HS-27A (cell line): ENCODE measurements at regions not wholly inside any gene's neighbourhood (a gene's known extent, or its start where the extent isn't known, plus 50 kb on each side); places are given as distances from the start of the nearest gene placed in this dataset.
"Not testable (repeated sequence)": the region's sequence is repeated elsewhere in the genome, so short reads cannot be mapped to it uniquely, and the experiment has no call there.

Experiments used
- DNase-seq: peaks from one replicate; pipeline ENCODE4 v3.0.0-alpha.2; 2012; ENCODE audit warnings: low read depth, missing footprints

GRCh38 chr11:81888391-81888790, 845.3 kb downstream of the FAM181B start:
- no peak for DNase-seq

- DNase-seq: no peak
Measured at GRCh38 chr11:81887671-81888070, 846.0 kb downstream of the FAM181B start.

GRCh38 chr11:81886406-81887075, 847.1 kb downstream of the FAM181B start:
- no peak for DNase-seq

GRCh38 chr11:81874635-81875034, 859.0 kb downstream of the FAM181B start:
- DNase-seq: no peak

- no peak for DNase-seq
Measured at GRCh38 chr11:81870815-81871214, 862.8 kb downstream of the FAM181B start.

GRCh38 chr11:81870066-81870412, 863.6 kb downstream of the FAM181B start:
- DNase-seq: no peak

- DNase-seq: no peak
Measured at GRCh38 chr11:81869351-81870065, 864.2 kb downstream of the FAM181B start.

GRCh38 chr11:81866896-81867295, 866.8 kb downstream of the FAM181B start:
- DNase-seq: no peak

GRCh38 chr11:81857386-81857785, 876.3 kb downstream of the FAM181B start:
- no peak for DNase-seq

- no peak for DNase-seq
Measured at GRCh38 chr11:81853791-81854190, 879.9 kb downstream of the FAM181B start.

GRCh38 chr11:81852896-81853295, 880.8 kb downstream of the FAM181B start:
- no peak for DNase-seq

- no peak for DNase-seq
Measured at GRCh38 chr11:81840380-81840779, 893.3 kb downstream of the FAM181B start.

GRCh38 chr11:81839976-81840375, 893.7 kb downstream of the FAM181B start:
- no peak for DNase-seq

GRCh38 chr11:81839016-81839415, 894.6 kb downstream of the FAM181B start:
- DNase-seq: no peak

GRCh38 chr11:81829976-81830375, 903.7 kb downstream of the FAM181B start:
- DNase-seq: no peak

- no peak for DNase-seq
Measured at GRCh38 chr11:81825346-81825745, 908.3 kb downstream of the FAM181B start.

- no peak for DNase-seq
Measured at GRCh38 chr11:81819462-81819861, 914.2 kb downstream of the FAM181B start.

GRCh38 chr11:81804858-81805257, 928.8 kb downstream of the FAM181B start:
- no peak for DNase-seq

GRCh38 chr11:81802591-81802990, 931.1 kb downstream of the FAM181B start:
- DNase-seq: no peak

GRCh38 chr11:81792416-81792815, 941.2 kb downstream of the FAM181B start:
- no peak for DNase-seq

- DNase-seq: no peak
Measured at GRCh38 chr11:81787584-81788049, 946.0 kb downstream of the FAM181B start.

- DNase-seq: no peak
Measured at GRCh38 chr11:81772166-81772565, 961.5 kb downstream of the FAM181B start.

GRCh38 chr11:81769906-81770305, 963.8 kb downstream of the FAM181B start:
- not testable (repeated sequence) for DNase-seq
